HFF-Myc (cell line): ENCODE measurements at regions not wholly inside any gene's neighbourhood (a gene's known extent, or its start where the extent isn't known, plus 50 kb on each side); places are given as distances from the start of the nearest gene placed in this dataset.

Source experiments
- DNase-seq: peaks from one replicate; pipeline ENCODE4 v3.0.0-alpha.2; 2011; ENCODE audit warnings: low read depth; ENCODE audit errors: extremely low read depth
- H3K4me3 ChIP-seq: replicated peaks from 2 replicates; pipeline ENCODE4 v1.5.1; 2011; ENCODE audit warnings: low read depth, mild to moderate bottlenecking, control low read depth, low read length
- CTCF ChIP-seq: IDR thresholded peaks from 2 replicates; pipeline ENCODE4 v1.5.1; 2012; ENCODE audit warnings: mild to moderate bottlenecking, low read depth, low read length, control low read depth; ENCODE audit errors: missing control alignments

- H3K4me3 ChIP-seq = no peak overlapping the region
- DNase-seq = no peak
- TF ChIP-seq CTCF = no peak
Measured at GRCh38 chr6:139538366-139538765, 163.9 kb upstream of the CITED2 start.

- no peak overlapping the region for H3K4me3 ChIP-seq
- no peak for DNase-seq
- no peak for TF ChIP-seq CTCF
Measured at GRCh38 chr6:139536751-139537617, 162.5 kb upstream of the CITED2 start.

GRCh38 chr6:139534472-139535115 is 160.1 kb upstream of the CITED2 start:
- no peak overlapping the region for H3K4me3 ChIP-seq
- no peak for TF ChIP-seq CTCF
- DNase-seq = no peak

- TF ChIP-seq CTCF = no peak
- H3K4me3 ChIP-seq = no peak overlapping the region
- no peak for DNase-seq
Measured at GRCh38 chr6:139533573-139534471, 159.4 kb upstream of the CITED2 start.

- no peak for TF ChIP-seq CTCF
- no peak overlapping the region for H3K4me3 ChIP-seq
- no peak for DNase-seq
Measured at GRCh38 chr6:139533171-139533570, 158.7 kb upstream of the CITED2 start.
